HG02981 (cell line): ENCODE measurements at regions not wholly inside any gene's neighbourhood (a gene's known extent, or its start where the extent isn't known, plus 50 kb on each side); places are given as distances from the start of the nearest gene placed in this dataset.
"Not testable (repeated sequence)": the region's sequence is repeated elsewhere in the genome, so short reads cannot be mapped to it uniquely, and the experiment has no call there.

ENCODE experiments used
- ATAC-seq: cut with Tn5 transposase; IDR thresholded peaks from one replicate; pipeline ENCODE4 v1.9.1; 2021; ENCODE audit warnings: mild to moderate bottlenecking, moderate library complexity; ENCODE audit not compliant: unreplicated experiment

- no peak for ATAC-seq
These were observed 284.1 kb upstream of the SMIM30 start for GRCh38 chr7:113402482-113402881.

GRCh38 chr7:113402005-113402404, 283.7 kb upstream of the SMIM30 start:
- ATAC-seq: no peak

GRCh38 chr7:113394856-113395255, 276.5 kb upstream of the SMIM30 start:
- no peak for ATAC-seq

GRCh38 chr7:113392841-113393540, 274.6 kb upstream of the SMIM30 start:
- no peak for ATAC-seq

- ATAC-seq: no peak
These were observed 274.1 kb upstream of the SMIM30 start for GRCh38 chr7:113392421-113392820.

- no peak for ATAC-seq
These were observed 270.8 kb upstream of the SMIM30 start for GRCh38 chr7:113389112-113389646.

- ATAC-seq: no peak
These were observed 265.3 kb upstream of the SMIM30 start for GRCh38 chr7:113383638-113384037.

- no peak for ATAC-seq
These were observed 261.4 kb upstream of the SMIM30 start for GRCh38 chr7:113379746-113380145.

GRCh38 chr7:113374955-113375354, 256.6 kb upstream of the SMIM30 start:
- no peak for ATAC-seq

- no peak for ATAC-seq
These were observed 255.5 kb upstream of the SMIM30 start for GRCh38 chr7:113373863-113374262.

GRCh38 chr7:113371416-113372043, 253.2 kb upstream of the SMIM30 start:
- ATAC-seq: no peak

- no peak for ATAC-seq
These were observed 252.6 kb upstream of the SMIM30 start for GRCh38 chr7:113370910-113371309.

GRCh38 chr7:113368256-113368655, 249.9 kb upstream of the SMIM30 start:
- no peak for ATAC-seq

GRCh38 chr7:113367041-113367586, 248.8 kb upstream of the SMIM30 start:
- no peak for ATAC-seq

- no peak for ATAC-seq
These were observed 247.8 kb upstream of the SMIM30 start for GRCh38 chr7:113366122-113366521.

GRCh38 chr7:113349339-113349738, 231.0 kb upstream of the SMIM30 start:
- ATAC-seq: no peak

GRCh38 chr7:113339661-113340060, 221.3 kb upstream of the SMIM30 start:
- no peak for ATAC-seq

- ATAC-seq: peak; percentile 91
These were observed 219.8 kb upstream of the SMIM30 start for GRCh38 chr7:113338071-113338696.

- not testable (repeated sequence) for ATAC-seq
These were observed 218.5 kb upstream of the SMIM30 start for GRCh38 chr7:113336838-113337237.

- ATAC-seq: no peak
These were observed 213.0 kb upstream of the SMIM30 start for GRCh38 chr7:113331155-113331898.

- no peak for ATAC-seq
These were observed 202.8 kb upstream of the SMIM30 start for GRCh38 chr7:113321201-113321600.
